Cardiac septum (tissue), 1 donor: ENCODE measurements at regions not wholly inside any gene's neighbourhood (a gene's known extent, or its start where the extent isn't known, plus 50 kb on each side); places are given as distances from the start of the nearest gene placed in this dataset.
"Not testable (repeated sequence)": the region's sequence is repeated elsewhere in the genome, so short reads cannot be mapped to it uniquely, and the experiment has no call there.

ENCODE experiments used
- DNase-seq: peaks from one replicate; pipeline ENCODE4 v3.0.0-alpha.2; 2020; ENCODE audit warnings: low spot score
- intact Hi-C: fragments of 100-400 bp; cut with DNase I; formaldehyde crosslinking; loops from one replicate; pipeline ENCODE4 v1.14.0; 2022
- donor health status: DM: no; HTN: no; CAD: no.

DNA sequence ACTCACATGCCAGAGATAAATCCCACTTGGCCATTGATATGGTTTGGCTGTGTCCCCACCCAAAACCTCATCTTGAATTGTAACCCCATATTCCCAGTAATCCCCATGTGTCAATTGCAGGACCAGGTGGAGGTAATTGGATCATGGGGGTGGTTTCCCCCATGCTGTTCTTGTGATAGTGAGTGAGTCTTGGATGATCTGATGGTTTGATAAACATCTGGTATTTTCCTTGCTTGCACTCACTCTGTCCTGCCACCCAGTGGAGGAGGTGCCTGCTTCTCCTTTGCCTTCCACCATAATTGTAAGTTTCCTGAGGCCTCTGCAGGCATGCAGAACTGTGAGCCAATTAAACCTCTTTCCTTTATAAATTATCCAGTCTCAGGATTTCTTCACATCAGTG lies 50.4 kb upstream of the B3GAT2 start:
- intact Hi-C loops, DNase-seq: not testable (repeated sequence)

GRCh38 chr6:71011871-71012371 lies 55.1 kb upstream of the B3GAT2 start:
- no peak for DNase-seq
- intact Hi-C loops, result loop anchor here (5.0 to 10.0 kb wide), 2 partner anchors 637 to 705 kb away; no protein-coding TSS in a partner anchor

DNA sequence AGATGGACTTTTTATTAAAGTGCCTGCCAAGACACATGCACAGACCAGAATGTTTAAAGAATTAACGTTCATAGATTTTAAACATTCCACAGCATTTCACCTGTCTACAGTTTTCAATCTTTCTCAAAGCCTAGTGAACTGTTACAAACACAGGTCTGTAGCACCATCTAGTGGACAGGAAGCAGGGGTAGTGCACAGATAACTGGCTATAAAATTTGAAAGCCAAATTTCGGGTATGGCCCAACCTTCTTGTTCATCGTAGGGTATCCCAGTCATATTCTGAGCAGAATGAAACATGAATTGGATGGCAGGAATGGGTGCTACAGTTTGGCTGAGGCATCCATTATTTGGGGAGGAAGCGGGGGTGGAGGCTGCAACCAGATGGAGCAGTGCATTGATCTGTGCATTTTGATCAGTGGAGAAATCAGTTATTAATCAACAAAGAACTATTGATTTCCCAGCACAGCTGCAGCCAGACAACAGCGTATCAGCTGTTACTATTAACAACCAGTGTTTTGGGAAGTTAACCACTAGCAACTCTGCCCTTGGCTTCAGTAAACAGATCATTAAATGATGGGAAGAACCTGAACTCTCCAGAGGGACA lies 56.1 kb upstream of the B3GAT2 start:
- no peak for DNase-seq
- intact Hi-C loops, result loop anchor here (5.0 to 10.0 kb wide), 2 partner anchors 638 to 706 kb away; no protein-coding TSS in a partner anchor

- intact Hi-C loops, result loop anchor here (10.0 kb wide), 1 partner anchor 641 kb away; no protein-coding TSS in a partner anchor
- DNase-seq, result no peak
These were observed 58.5 kb upstream of the B3GAT2 start for GRCh38 chr6:71015392-71015791.

DNA sequence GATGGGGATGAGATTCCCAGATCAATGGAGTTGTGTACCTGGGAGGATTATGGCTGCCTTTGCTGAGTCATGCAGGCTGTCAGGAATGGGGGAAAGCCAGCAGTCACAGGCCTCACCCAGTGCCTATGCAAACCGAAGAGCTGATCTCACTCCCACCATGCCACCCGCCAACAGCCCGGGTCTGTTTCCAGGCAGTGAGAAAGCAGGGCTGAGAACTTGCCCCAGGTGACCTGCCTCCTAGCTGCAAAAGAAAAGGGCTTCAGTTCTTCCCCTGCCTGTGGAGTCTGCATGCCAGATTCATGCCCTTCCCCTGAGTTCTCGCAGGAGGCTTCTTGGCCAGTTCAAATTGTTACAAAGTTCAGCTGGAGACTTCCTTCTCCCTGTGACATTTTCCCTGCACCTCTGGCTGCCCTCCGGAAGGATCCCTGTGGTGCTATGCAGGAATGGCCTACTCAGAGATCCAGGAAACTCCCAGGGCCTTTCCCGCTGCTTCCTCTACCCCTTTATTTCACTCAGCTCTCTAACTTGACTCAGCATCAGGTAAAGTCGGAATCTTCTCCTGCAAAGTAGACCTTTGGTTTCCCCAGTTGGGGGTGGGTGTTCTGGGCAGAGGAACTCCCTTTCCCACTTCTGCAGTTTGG lies 71.5 kb upstream of the B3GAT2 start:
- intact Hi-C loops, result no loop called here
- no peak for DNase-seq

GRCh38 chr6:71028877-71029252 lies 72.0 kb upstream of the B3GAT2 start:
- intact Hi-C loops, result no loop called here
- no peak for DNase-seq

GRCh38 chr6:71029555-71029954 lies 72.7 kb upstream of the B3GAT2 start:
- intact Hi-C loops, result no loop called here
- DNase-seq, result no peak

DNA sequence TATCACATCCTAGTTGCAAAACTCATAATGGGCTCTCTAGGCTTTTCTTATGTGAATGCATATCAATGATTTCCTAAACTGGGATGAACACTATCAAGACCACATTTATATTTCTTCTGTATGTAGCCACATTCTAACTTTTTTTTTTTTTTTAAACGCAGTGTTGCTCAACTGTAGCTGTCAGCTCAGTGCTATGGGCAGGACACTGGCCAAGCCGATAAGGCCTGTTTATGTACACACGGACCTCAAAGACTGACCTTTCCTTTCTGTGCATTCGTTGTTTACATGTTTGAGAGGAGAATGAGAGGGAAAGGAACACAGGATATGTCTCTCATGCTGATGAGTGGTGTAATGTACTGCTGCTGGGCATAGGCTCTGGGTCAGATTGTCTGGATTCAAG lies 75.1 kb upstream of the B3GAT2 start:
- intact Hi-C loops, result no loop called here
- no peak for DNase-seq

- intact Hi-C loops, result no loop called here
- no peak for DNase-seq
These were observed 76.3 kb upstream of the B3GAT2 start for GRCh38 chr6:71033171-71033570.

DNA sequence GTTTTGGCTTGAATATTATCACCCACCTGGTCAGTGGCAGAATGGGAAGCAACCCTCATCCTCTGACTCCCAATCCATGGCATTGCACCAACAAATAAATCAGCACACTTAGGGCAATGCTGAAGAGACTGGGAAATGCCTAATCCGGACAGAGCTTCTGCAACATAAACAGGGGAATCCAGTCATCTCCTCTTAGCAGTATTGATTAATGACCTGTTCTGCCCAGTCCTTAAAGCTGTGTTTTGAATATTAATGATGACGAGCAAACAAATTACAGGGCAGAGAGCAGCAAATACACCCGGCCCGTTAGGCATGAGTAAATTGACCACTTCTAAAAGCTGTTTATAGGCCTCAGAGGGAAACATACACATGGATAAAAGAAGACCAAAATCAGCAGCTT lies 77.0 kb upstream of the B3GAT2 start:
- intact Hi-C loops, result no loop called here
- no peak for DNase-seq

DNA sequence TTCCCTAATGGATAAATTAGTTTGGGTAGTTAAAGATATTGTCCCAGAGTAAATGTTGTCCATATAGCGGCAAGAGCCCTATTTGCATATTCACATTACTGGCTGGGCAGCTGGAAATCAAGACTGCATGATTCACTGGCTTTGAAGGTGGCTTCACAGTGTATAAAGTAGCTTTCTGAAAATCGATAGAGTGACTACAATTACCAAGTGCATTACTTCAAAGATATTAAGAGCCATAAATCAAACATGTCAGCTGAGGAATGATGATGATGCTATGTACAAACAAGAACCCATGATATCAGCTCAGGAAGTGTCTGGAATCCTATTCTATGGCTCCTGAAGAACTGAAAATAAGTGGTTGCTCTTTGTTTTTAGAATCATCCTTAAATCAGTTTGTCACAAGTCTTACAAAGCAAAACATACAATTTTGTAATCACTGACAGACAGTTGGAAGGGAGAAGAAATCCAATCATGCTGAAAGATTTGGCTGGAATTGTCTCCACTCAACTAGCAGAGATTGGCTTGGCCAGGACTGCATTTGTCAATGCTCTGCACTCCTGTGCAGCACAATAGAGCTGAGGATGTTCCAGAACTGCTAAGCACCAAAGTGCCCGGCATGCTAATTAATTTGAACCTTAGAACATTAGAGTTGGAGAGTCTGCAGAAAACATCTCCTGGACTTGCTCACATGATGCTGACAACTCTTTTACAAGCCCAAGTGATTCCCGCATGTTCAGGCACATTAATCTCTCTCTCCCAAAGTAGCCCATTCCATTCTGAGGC lies 77.9 kb upstream of the B3GAT2 start:
- intact Hi-C loops, result no loop called here
- DNase-seq, result no peak

GRCh38 chr6:71035871-71036270 lies 79.0 kb upstream of the B3GAT2 start:
- no peak for DNase-seq
- intact Hi-C loops, result no loop called here

GRCh38 chr6:71038711-71039344 lies 82.0 kb upstream of the B3GAT2 start:
- no peak for DNase-seq
- intact Hi-C loops, result no loop called here

GRCh38 chr6:71040043-71040442 lies 83.2 kb upstream of the B3GAT2 start:
- intact Hi-C loops, result no loop called here
- no peak for DNase-seq

DNA sequence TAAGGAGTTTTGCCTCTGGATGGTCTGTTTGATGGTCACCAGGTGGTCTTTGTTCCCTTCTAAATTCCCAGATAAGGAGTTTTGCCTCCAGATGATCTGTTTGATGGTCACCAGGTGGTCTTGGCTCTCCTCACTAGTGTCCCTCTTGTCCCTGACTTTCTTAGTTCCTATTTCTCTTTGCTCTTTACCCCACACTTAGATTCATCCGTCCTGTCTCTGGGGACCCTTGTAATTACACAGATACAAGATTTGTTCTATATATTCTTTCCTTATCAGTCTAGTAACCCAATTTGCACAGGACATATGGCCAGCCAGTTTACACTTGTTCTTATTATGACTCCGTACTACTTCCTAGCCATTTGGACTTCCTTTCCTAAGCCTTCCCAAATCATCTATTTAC lies 84.0 kb upstream of the B3GAT2 start:
- no peak for DNase-seq
- intact Hi-C loops, result no loop called here

GRCh38 chr6:71043902-71044301 lies 87.0 kb upstream of the B3GAT2 start:
- intact Hi-C loops, result no loop called here

DNA sequence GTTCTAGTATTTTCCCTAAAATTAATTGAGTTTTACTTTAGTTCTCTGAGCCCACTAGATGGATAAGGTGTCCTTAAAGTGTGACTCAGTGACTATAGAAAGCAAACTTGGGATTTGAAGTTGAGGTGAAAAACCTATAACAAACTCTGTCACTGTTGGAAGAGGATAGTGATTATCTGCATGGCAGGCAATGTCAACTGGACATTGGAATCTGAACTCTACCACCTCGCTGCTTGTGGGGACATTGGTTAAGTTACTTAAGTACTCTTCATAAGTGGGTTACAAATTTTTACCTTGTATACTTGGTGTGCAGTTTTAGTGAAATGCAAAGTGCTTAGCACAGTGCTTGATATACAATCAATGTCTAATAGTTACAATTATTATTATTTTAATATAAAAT lies 87.9 kb upstream of the B3GAT2 start:
- DNase-seq, result no peak
- intact Hi-C loops, result no loop called here

More at GRCh38 chr6:71043902-71044301, 87.0 kb upstream of the B3GAT2 start:
- no peak for DNase-seq

DNA sequence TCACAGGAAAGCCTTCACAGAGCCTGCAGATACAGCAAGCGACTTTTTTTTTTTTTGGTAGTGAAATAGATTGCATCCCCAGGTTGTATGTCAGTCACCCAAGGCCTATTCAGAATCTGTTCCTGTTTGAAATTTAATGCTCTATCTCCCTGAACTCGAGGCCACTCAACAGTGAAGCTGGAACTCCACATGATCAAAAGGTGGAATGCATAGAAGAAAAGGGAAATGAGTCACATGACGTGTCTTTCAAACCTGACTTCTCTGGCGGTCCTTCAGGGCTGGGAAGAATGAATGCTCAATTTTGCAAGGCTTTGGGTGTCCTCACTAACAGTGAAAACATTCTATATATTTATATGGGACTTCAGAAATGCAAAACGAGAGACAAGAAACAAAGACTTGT lies 88.4 kb upstream of the B3GAT2 start:
- intact Hi-C loops, result no loop called here
- no peak for DNase-seq

DNA sequence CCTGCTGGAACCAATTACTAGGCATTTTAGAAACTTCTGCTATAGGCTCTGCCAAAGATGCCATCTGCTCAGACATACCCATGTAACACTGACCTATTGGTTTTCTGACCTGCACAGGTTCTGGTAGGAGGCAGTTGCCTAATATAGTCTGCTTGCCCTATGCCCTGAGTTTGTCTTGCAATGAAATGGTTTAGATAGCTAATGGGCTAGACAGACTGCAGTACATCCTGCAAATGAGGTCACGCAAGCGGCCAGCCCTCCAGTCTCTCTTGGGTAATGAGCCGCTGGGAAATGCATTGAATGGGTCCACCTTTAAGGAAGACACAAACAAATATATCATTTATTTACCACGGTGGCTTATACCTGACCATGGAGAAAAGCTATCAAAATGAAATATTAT lies 90.6 kb upstream of the B3GAT2 start:
- intact Hi-C loops, result no loop called here
- no peak for DNase-seq
